ENCODE measurements at regions not wholly inside any gene's neighbourhood (a gene's known extent, or its start where the extent isn't known, plus 50 kb on each side); places are given as distances from the start of the nearest gene placed in this dataset.

DNA sequence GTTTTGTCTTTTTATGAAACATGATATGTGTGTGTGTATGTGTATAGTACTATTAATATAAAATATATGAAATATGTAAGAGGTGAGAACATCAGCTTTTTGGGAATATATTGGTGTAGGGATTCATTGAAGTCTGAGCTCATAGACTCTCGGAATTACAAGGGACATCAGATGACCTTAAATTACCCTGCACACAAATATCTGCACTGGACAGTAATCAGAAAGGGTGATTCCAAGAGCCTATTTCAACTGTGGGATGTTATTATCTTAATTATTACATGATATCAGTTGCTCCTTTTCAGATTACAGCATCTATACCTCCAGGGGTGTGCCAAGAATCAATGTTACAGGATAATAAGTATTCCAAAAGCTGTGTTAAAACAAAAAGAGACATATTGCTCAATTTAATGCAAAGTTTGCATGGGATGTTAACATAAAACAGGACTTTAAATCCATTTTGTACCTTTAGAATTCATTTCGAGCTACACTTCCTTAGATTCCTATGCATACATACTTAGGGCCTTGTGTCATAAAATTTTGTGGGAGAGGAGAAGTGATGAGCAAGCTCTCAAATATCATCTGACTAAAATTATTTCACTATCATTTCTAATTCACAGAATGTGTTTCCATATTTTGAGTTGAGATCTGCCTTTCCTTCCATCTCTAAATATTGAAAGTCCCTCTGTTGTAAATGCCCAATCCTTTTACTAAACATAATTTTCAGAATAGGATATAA, 365.2 kb downstream of the BRINP1 start:
- TF ChIP-seq CTCF (tag by site-specific recombination; IDR thresholded peaks at IDR 0.05) (no peak), ZNF274 (IDR thresholded peaks at IDR 0.05; ENCODE audit: low read length) (no peak), ZNF274 (tag by site-specific recombination; IDR thresholded peaks at IDR 0.05; ENCODE audit: borderline replicate concordance) (no peak), ZNF138 (tag by site-specific recombination; IDR thresholded peaks at IDR 0.05; ENCODE audit: borderline replicate concordance) (no peak), ZNF596 (tag by site-specific recombination; IDR thresholded peaks at IDR 0.05) (no peak), ZNF707 (tag by site-specific recombination; IDR thresholded peaks at IDR 0.05) (no peak), YY1 (tag by site-specific recombination; IDR thresholded peaks at IDR 0.05) (no peak), ZNF10 (tag by site-specific recombination; IDR thresholded peaks at IDR 0.05) (no peak), ZNF280D (tag by site-specific recombination; IDR thresholded peaks at IDR 0.05) (no peak), ZNF426 (tag by site-specific recombination; IDR thresholded peaks at IDR 0.05) (no peak)
- TF ChIP-seq, protein P1, sequence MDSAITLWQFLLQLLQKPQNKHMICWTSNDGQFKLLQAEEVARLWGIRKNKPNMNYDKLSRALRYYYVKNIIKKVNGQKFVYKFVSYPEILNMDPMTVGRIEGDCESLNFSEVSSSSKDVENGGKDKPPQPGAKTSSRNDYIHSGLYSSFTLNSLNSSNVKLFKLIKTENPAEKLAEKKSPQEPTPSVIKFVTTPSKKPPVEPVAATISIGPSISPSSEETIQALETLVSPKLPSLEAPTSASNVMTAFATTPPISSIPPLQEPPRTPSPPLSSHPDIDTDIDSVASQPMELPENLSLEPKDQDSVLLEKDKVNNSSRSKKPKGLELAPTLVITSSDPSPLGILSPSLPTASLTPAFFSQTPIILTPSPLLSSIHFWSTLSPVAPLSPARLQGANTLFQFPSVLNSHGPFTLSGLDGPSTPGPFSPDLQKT (IDR thresholded peaks at IDR 0.05; ENCODE audit: borderline replicate concordance, low read depth, low read length) = no peak

Measured in HEK293 (cell line).